ENCODE measurements at regions not wholly inside any gene's neighbourhood (a gene's known extent, or its start where the extent isn't known, plus 50 kb on each side); places are given as distances from the start of the nearest gene placed in this dataset.

DNA sequence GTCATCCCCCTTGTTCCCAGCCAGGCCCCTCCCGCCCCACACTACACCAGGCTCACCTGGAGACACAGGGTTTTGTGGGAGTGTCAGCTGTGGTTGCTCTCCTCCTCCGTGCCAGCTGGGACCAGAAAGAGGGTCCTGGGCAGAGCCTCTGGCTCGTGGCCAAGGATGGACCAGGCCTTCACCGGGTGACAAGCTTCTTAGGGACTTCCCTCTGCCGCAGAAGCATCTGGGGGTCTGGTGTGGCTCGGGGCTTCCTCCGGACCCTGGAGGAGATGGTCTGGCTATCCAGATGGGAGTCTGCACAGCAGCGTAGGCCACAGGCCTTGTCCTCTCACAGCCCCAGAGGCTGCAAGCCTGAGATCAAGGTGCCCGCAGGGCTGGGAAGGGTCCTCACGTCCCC is 63.8 kb upstream of the CFAP46 start:
- no peak for TF ChIP-seq CTCF (IDR thresholded peaks at IDR 0.05; ENCODE audit: low read depth, low read length, missing input control)
- TF ChIP-seq, protein P1, sequence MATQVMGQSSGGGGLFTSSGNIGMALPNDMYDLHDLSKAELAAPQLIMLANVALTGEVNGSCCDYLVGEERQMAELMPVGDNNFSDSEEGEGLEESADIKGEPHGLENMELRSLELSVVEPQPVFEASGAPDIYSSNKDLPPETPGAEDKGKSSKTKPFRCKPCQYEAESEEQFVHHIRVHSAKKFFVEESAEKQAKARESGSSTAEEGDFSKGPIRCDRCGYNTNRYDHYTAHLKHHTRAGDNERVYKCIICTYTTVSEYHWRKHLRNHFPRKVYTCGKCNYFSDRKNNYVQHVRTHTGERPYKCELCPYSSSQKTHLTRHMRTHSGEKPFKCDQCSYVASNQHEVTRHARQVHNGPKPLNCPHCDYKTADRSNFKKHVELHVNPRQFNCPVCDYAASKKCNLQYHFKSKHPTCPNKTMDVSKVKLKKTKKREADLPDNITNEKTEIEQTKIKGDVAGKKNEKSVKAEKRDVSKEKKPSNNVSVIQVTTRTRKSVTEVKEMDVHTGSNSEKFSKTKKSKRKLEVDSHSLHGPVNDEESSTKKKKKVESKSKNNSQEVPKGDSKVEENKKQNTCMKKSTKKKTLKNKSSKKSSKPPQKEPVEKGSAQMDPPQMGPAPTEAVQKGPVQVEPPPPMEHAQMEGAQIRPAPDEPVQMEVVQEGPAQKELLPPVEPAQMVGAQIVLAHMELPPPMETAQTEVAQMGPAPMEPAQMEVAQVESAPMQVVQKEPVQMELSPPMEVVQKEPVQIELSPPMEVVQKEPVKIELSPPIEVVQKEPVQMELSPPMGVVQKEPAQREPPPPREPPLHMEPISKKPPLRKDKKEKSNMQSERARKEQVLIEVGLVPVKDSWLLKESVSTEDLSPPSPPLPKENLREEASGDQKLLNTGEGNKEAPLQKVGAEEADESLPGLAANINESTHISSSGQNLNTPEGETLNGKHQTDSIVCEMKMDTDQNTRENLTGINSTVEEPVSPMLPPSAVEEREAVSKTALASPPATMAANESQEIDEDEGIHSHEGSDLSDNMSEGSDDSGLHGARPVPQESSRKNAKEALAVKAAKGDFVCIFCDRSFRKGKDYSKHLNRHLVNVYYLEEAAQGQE (IDR thresholded peaks at IDR 0.05): no peak
- no peak for TF ChIP-seq GABPA (IDR thresholded peaks at IDR 0.05 in 1 of 2, conservative IDR thresholded peaks at IDR 0.05 in 1 of 2)
